HG02870 (cell line): ENCODE measurements at regions not wholly inside any gene's neighbourhood (a gene's known extent, or its start where the extent isn't known, plus 50 kb on each side); places are given as distances from the start of the nearest gene placed in this dataset.

Source experiments
- ATAC-seq: cut with Tn5 transposase; IDR thresholded peaks from one replicate; pipeline ENCODE4 v1.9.1; 2021; ENCODE audit warnings: mild to moderate bottlenecking, moderate library complexity; ENCODE audit not compliant: unreplicated experiment

GRCh38 chr22:34880662-34881061 is 185.3 kb upstream of the ISX start:
- no peak for ATAC-seq

GRCh38 chr22:34881453-34881852 is 184.5 kb upstream of the ISX start:
- no peak for ATAC-seq

GRCh38 chr22:34885852-34886251 is 180.1 kb upstream of the ISX start:
- no peak for ATAC-seq

GRCh38 chr22:34886391-34886790 is 179.6 kb upstream of the ISX start:
- ATAC-seq: no peak

GRCh38 chr22:34886812-34887211 is 179.1 kb upstream of the ISX start:
- ATAC-seq: no peak

GRCh38 chr22:34897126-34897525 is 168.8 kb upstream of the ISX start:
- no peak for ATAC-seq

- ATAC-seq: no peak
These were observed 163.6 kb upstream of the ISX start for GRCh38 chr22:34902335-34902734.

- ATAC-seq: no peak
These were observed 162.5 kb upstream of the ISX start for GRCh38 chr22:34903416-34903815.

- no peak for ATAC-seq
These were observed 161.5 kb upstream of the ISX start for GRCh38 chr22:34904486-34904885.

GRCh38 chr22:34913826-34914225 is 152.1 kb upstream of the ISX start:
- no peak for ATAC-seq

- no peak for ATAC-seq
These were observed 151.1 kb upstream of the ISX start for GRCh38 chr22:34914846-34915245.

GRCh38 chr22:34917239-34917638 is 148.7 kb upstream of the ISX start:
- no peak for ATAC-seq

GRCh38 chr22:34931026-34931425 is 134.9 kb upstream of the ISX start:
- no peak for ATAC-seq

- no peak for ATAC-seq
These were observed 131.7 kb upstream of the ISX start for GRCh38 chr22:34934261-34934660.

- ATAC-seq: no peak
These were observed 122.1 kb upstream of the ISX start for GRCh38 chr22:34943830-34944229.

- no peak for ATAC-seq
These were observed 119.5 kb upstream of the ISX start for GRCh38 chr22:34946339-34946985.

- ATAC-seq: no peak
These were observed 115.5 kb upstream of the ISX start for GRCh38 chr22:34950489-34950888.

- no peak for ATAC-seq
These were observed 114.7 kb upstream of the ISX start for GRCh38 chr22:34951212-34951611.

- no peak for ATAC-seq
These were observed 106.0 kb upstream of the ISX start for GRCh38 chr22:34960005-34960404.

GRCh38 chr22:34966980-34967565 is 98.9 kb upstream of the ISX start:
- no peak for ATAC-seq

- no peak for ATAC-seq
These were observed 96.8 kb upstream of the ISX start for GRCh38 chr22:34969001-34969790.

GRCh38 chr22:34971456-34971855 is 94.5 kb upstream of the ISX start:
- ATAC-seq: no peak
